Smooth muscle cell (in vitro differentiated cells): ENCODE measurements at regions not wholly inside any gene's neighbourhood (a gene's known extent, or its start where the extent isn't known, plus 50 kb on each side); places are given as distances from the start of the nearest gene placed in this dataset.
A peak's percentile ranks its signal among the peaks of the same experiment; 100 is the strongest.

Experiments used
- DNase-seq: peaks from one replicate; lab custom pipeline; 2025; ENCODE audit not compliant: unreplicated experiment; lab: John Stamatoyannopoulos, UW
- H2AFZ ChIP-seq: fragments of 200-600 bp; sonication (generic); 2 replicates; pipeline ENCODE4 v1.6.0; 2016; ENCODE audit warnings: antibody characterized with exemption, low read depth, mild to moderate bottlenecking
- H3F3A ChIP-seq: fragments of 200-600 bp; sonication (generic); 2 replicates; pipeline ENCODE4 v1.6.0; 2017; ENCODE audit warnings: antibody characterized with exemption, low read depth
- H3K27ac ChIP-seq: fragments of 200-600 bp; sonication (generic); 2 replicates; pipeline ENCODE4 v1.5.1; 2016; ENCODE audit warnings: low read depth, mild to moderate bottlenecking
- H3K27me3 ChIP-seq: fragments of 200-600 bp; sonication (generic); 2 replicates; pipeline ENCODE4 v1.6.1; 2016; ENCODE audit warnings: low read depth, mild to moderate bottlenecking
- H3K36me3 ChIP-seq: fragments of 200-600 bp; sonication (generic); 2 replicates; pipeline ENCODE4 v1.5.1; 2016; ENCODE audit warnings: low read depth
- H3K4me1 ChIP-seq: fragments of 200-600 bp; sonication (generic); 2 replicates; pipeline ENCODE4 v1.5.1; 2016; ENCODE audit warnings: low read depth
- H3K4me2 ChIP-seq: fragments of 200-600 bp; sonication (generic); 2 replicates; pipeline ENCODE4 v1.6.0; 2016; ENCODE audit warnings: mild to moderate bottlenecking
- H3K4me3 ChIP-seq: fragments of 200-600 bp; sonication (generic); 2 replicates; pipeline ENCODE4 v1.5.1; 2016; ENCODE audit warnings: mild to moderate bottlenecking
- H3K79me2 ChIP-seq: fragments of 200-600 bp; sonication (generic); 2 replicates; pipeline ENCODE4 v1.6.0; 2016; ENCODE audit warnings: low read depth, mild to moderate bottlenecking
- H3K9ac ChIP-seq: fragments of 200-600 bp; sonication (generic); 2 replicates; pipeline ENCODE4 v1.6.0; 2016; ENCODE audit warnings: low read depth
- H3K9me3 ChIP-seq: fragments of 200-600 bp; sonication (generic); replicated peaks from 2 replicates; pipeline ENCODE4 v1.5.1; 2016; ENCODE audit warnings: low read depth
- H4K20me1 ChIP-seq: fragments of 200-600 bp; sonication (generic); 2 replicates; pipeline ENCODE4 v1.6.0; 2016; ENCODE audit warnings: low read depth
- CTCF ChIP-seq: fragments of 200-600 bp; sonication (generic); IDR thresholded peaks from 2 replicates; pipeline ENCODE4 v1.5.1; 2017; ENCODE audit warnings: borderline replicate concordance, mild to moderate bottlenecking, antibody characterized with exemption; ENCODE audit not compliant: insufficient read depth, poor library complexity, severe bottlenecking
- WGBS: methylation state at CpG from one replicate; pipeline ENCODE4 v1.1.7; 2016; ENCODE audit warnings: low lambda C conversion rate; 5-methylcytosine and 5-hydroxymethylcytosine counted together

GRCh38 chr11:87451395-87451794, 413.7 kb downstream of the TMEM135 start:
- H3K27me3 ChIP-seq, result no peaks in the 10 kb centered on the region
- 13% methylated on average over 6 of the region's 6 CpGs for WGBS
- peak overlapping the region; percentile 85 for H3K27ac ChIP-seq
- no peak overlapping the region for H3K4me3 ChIP-seq
- H3K79me2 ChIP-seq, result no peaks in the 10 kb centered on the region
- peak overlapping the region; percentile 75 for H3K4me2 ChIP-seq
- no peaks in the 10 kb centered on the region for H3K9me3 ChIP-seq
- H2AFZ ChIP-seq, result no peak overlapping the region
- no peaks in the 10 kb centered on the region for H4K20me1 ChIP-seq
- no peak for DNase-seq
- H3K36me3 ChIP-seq, result no peaks in the 10 kb centered on the region
- peaks cover 5% of the 10 kb centered on the region for H3K4me1 ChIP-seq
- TF ChIP-seq CTCF, result no peak
- H3F3A ChIP-seq, result no peaks in the 10 kb centered on the region
- H3K9ac ChIP-seq, result peak overlapping the region; percentile 9

GRCh38 chr11:87447606-87448005, 409.9 kb downstream of the TMEM135 start:
- H3K4me2 ChIP-seq, result no peak overlapping the region
- H2AFZ ChIP-seq, result no peak overlapping the region
- no peak overlapping the region for H3K27ac ChIP-seq
- no peaks in the 10 kb centered on the region for H3K27me3 ChIP-seq
- no peak overlapping the region for H3K4me3 ChIP-seq
- H3K9ac ChIP-seq, result no peak overlapping the region
- no peaks in the 10 kb centered on the region for H3F3A ChIP-seq
- no peaks in the 10 kb centered on the region for H3K36me3 ChIP-seq
- 95% methylated on average over 2 of the region's 2 CpGs for WGBS
- no peak for DNase-seq
- no peaks in the 10 kb centered on the region for H4K20me1 ChIP-seq
- no peaks in the 10 kb centered on the region for H3K9me3 ChIP-seq
- no peak for TF ChIP-seq CTCF
- peaks cover 5% of the 10 kb centered on the region for H3K4me1 ChIP-seq
- no peaks in the 10 kb centered on the region for H3K79me2 ChIP-seq

GRCh38 chr11:87444993-87445392, 407.3 kb downstream of the TMEM135 start:
- no peak for TF ChIP-seq CTCF
- Histone ChIP-seq H3K27me3 (no peaks in the 10 kb centered on the region), H3K9me3 (no peaks in the 10 kb centered on the region), H3F3A (no peaks in the 10 kb centered on the region), H3K4me2 (no peak overlapping the region), H3K9ac (no peak overlapping the region), H3K79me2 (no peaks in the 10 kb centered on the region), H2AFZ (no peak overlapping the region), H3K36me3 (no peaks in the 10 kb centered on the region), H3K4me3 (no peak overlapping the region), H4K20me1 (no peaks in the 10 kb centered on the region), H3K4me1 (no peaks in the 10 kb centered on the region), H3K27ac (no peak overlapping the region)
- WGBS, result 96% methylated on average over 1 of the region's 1 CpG
- no peak for DNase-seq

GRCh38 chr11:87443707-87444106, 406.0 kb downstream of the TMEM135 start:
- Histone ChIP-seq H4K20me1 (no peaks in the 10 kb centered on the region), H2AFZ (peak overlapping the region; percentile 53), H3K9ac (no peak overlapping the region), H3K27me3 (no peaks in the 10 kb centered on the region), H3K4me1 (no peaks in the 10 kb centered on the region), H3K4me2 (no peak overlapping the region), H3K4me3 (no peak overlapping the region), H3K9me3 (no peaks in the 10 kb centered on the region), H3F3A (no peaks in the 10 kb centered on the region), H3K79me2 (no peaks in the 10 kb centered on the region), H3K27ac (no peak overlapping the region), H3K36me3 (no peaks in the 10 kb centered on the region)
- no peak for TF ChIP-seq CTCF
- 42% methylated on average over 2 of the region's 2 CpGs for WGBS
- no peak for DNase-seq
